Embryonic facial prominence (tissue), 1 donor: ENCODE measurements at regions not wholly inside any gene's neighbourhood (a gene's known extent, or its start where the extent isn't known, plus 50 kb on each side); places are given as distances from the start of the nearest gene placed in this dataset.
"Not testable (repeated sequence)": the region's sequence is repeated elsewhere in the genome, so short reads cannot be mapped to it uniquely, and the experiment has no call there.

Experiments used
- DNase-seq: peaks from one replicate; pipeline ENCODE4 v3.0.0-alpha.2; 2016; ENCODE audit errors: extremely low spot score

- DNase-seq: no peak
These were observed 437.0 kb upstream of the CNTN6 start for GRCh38 chr3:655824-656223.

- no peak for DNase-seq
These were observed 431.5 kb upstream of the CNTN6 start for GRCh38 chr3:661356-661755.

GRCh38 chr3:674116-674515, 418.7 kb upstream of the CNTN6 start:
- no peak for DNase-seq

GRCh38 chr3:675846-676245, 417.0 kb upstream of the CNTN6 start:
- DNase-seq: no peak

- DNase-seq: no peak
These were observed 409.1 kb upstream of the CNTN6 start for GRCh38 chr3:683770-684169.

GRCh38 chr3:690770-691169, 402.1 kb upstream of the CNTN6 start:
- DNase-seq: no peak

- DNase-seq: no peak
These were observed 392.3 kb upstream of the CNTN6 start for GRCh38 chr3:700514-700913.

- no peak for DNase-seq
These were observed 385.8 kb upstream of the CNTN6 start for GRCh38 chr3:707041-707440.

GRCh38 chr3:713006-713621, 379.7 kb upstream of the CNTN6 start:
- no peak for DNase-seq

- no peak for DNase-seq
These were observed 378.7 kb upstream of the CNTN6 start for GRCh38 chr3:713947-714620.

- no peak for DNase-seq
These were observed 371.7 kb upstream of the CNTN6 start for GRCh38 chr3:721086-721485.

- no peak for DNase-seq
These were observed 360.4 kb upstream of the CNTN6 start for GRCh38 chr3:732326-732928.

- DNase-seq: no peak
These were observed 359.5 kb upstream of the CNTN6 start for GRCh38 chr3:733313-733712.

- no peak for DNase-seq
These were observed 335.1 kb upstream of the CNTN6 start for GRCh38 chr3:757711-758110.

- no peak for DNase-seq
These were observed 333.7 kb upstream of the CNTN6 start for GRCh38 chr3:759106-759505.

- not testable (repeated sequence) for DNase-seq
These were observed 319.4 kb upstream of the CNTN6 start for GRCh38 chr3:773433-773832.

- no peak for DNase-seq
These were observed 317.5 kb upstream of the CNTN6 start for GRCh38 chr3:775178-775880.

GRCh38 chr3:780505-780904, 312.3 kb upstream of the CNTN6 start:
- DNase-seq: no peak

GRCh38 chr3:791442-791841, 301.4 kb upstream of the CNTN6 start:
- DNase-seq: no peak

- no peak for DNase-seq
These were observed 300.2 kb upstream of the CNTN6 start for GRCh38 chr3:792630-793029.

- no peak for DNase-seq
These were observed 288.6 kb upstream of the CNTN6 start for GRCh38 chr3:804211-804610.

- no peak for DNase-seq
These were observed 287.5 kb upstream of the CNTN6 start for GRCh38 chr3:805326-805725.

GRCh38 chr3:806006-806405, 286.8 kb upstream of the CNTN6 start:
- DNase-seq: no peak
